Stomach (tissue), 8 donors: ENCODE measurements at regions not wholly inside any gene's neighbourhood (a gene's known extent, or its start where the extent isn't known, plus 50 kb on each side); places are given as distances from the start of the nearest gene placed in this dataset.

Experiments
- DNase-seq, 2 donors: peaks; one replicate each; pipeline versions ENCODE4 v3.0.0 to v3.0.0-alpha.2; 2013 to 2019
- H3K27ac ChIP-seq, 5 donors: fragments of 200-600 bp in 4 of 5; sonication (generic) in 4 of 5; one replicate each; pipeline ENCODE4 v1.5.1; 2013 to 2019; ENCODE audit warnings: mild to moderate bottlenecking in 1 of 5, moderate library complexity in 1 of 5
- H3K27me3 ChIP-seq, 3 donors: fragments of 200-600 bp; sonication (generic); one replicate each; pipeline ENCODE4 v1.5.1; 2017 to 2019; ENCODE audit warnings: mixed run types in 1 of 3
- H3K36me3 ChIP-seq, 4 donors: fragments of 200-600 bp; sonication (generic); 1 replicate in 3 of 4; 2 replicates in 1 of 4; pipeline ENCODE4 v1.5.1; 2016 to 2019
- H3K4me1 ChIP-seq, 4 donors: fragments of 200-600 bp; sonication (generic); one replicate each; pipeline ENCODE4 v1.5.1; 2016 to 2019
- H3K4me3 ChIP-seq, 4 donors: fragments of 200-600 bp; sonication (generic) in 3 of 4; one replicate each; pipeline ENCODE4 v1.5.1; 2016 to 2019; ENCODE audit warnings: mild to moderate bottlenecking in 1 of 4
- H3K9me3 ChIP-seq, 4 donors: fragments of 200-600 bp; sonication (generic); one replicate each; pipeline ENCODE4 v1.5.1; 2016 to 2019
- CTCF ChIP-seq, 7 experiments: fragments of 450-650 bp in 4 of 7; fragments of 200-600 bp in 3 of 7; sonication (generic) in 3 of 7; IDR thresholded peaks; one replicate each; pipeline ENCODE4 v1.5.1; 2016 to 2019; ENCODE audit warnings: antibody characterized with exemption in 7 of 7, control low read depth in 2 of 7, mild to moderate bottlenecking in 1 of 7
- EP300 ChIP-seq: sonication (generic); formaldehyde crosslinking; IDR thresholded peaks from one replicate; pipeline ENCODE4 v1.6.1; 2017; ENCODE audit warnings: antibody characterized with exemption
- POLR2A ChIP-seq, 4 donors: fragments of 450-650 bp; IDR thresholded peaks; one replicate each; pipeline ENCODE4 v1.6.1; 2016; ENCODE audit warnings: antibody characterized with exemption in 4 of 4, control low read depth in 2 of 4, mild to moderate bottlenecking in 1 of 4, moderate library complexity in 1 of 4
- POLR2AphosphoS5 ChIP-seq, 3 donors: sonication (generic); formaldehyde crosslinking; IDR thresholded peaks; one replicate each; pipeline ENCODE4 v1.6.1; 2016; ENCODE audit warnings: antibody characterized with exemption in 3 of 3
- WGBS, 5 donors: extraction: QIAGEN DNeasy Blood & Tissue Kit in 3 of 5; methylation state at CpG; one replicate each; pipeline versions ENCODE4 v1.1.5 to v1.1.7; 2013 to 2018; 5-methylcytosine and 5-hydroxymethylcytosine counted together
- intact Hi-C: fragments of 100-400 bp; cut with DNase I; formaldehyde crosslinking; loops from one replicate; pipeline ENCODE4 v1.15.1; 2023; ENCODE audit warnings: low total_unique reads
- donor health status: healthy with polysubstance abuse.
- donor health status: Bipolar disorder and iron deficiency.
- donor health status: healthy.

GRCh38 chr4:84028340-84028739, 470.8 kb downstream of the NKX6-1 start:
- DNase-seq = no peak
- Histone ChIP-seq H3K4me3 (no peak overlapping the region), H3K4me1 (no peaks in the 10 kb centered on the region), H3K27ac (no peak overlapping the region), H3K27me3 (no peaks in the 10 kb centered on the region), H3K9me3 (no peaks in the 10 kb centered on the region), H3K36me3 (no peaks in the 10 kb centered on the region)
- intact Hi-C loops = no loop called here
- 58 to 79% (median 75%) methylated on average over 2 of the region's 2 CpGs for WGBS, 5 donors
- TF ChIP-seq POLR2A (IDR thresholded peaks at IDR 0.05) (no peak), EP300 (no peak), POLR2AphosphoS5 (IDR thresholded peaks at IDR 0.05) (no peak)

GRCh38 chr4:84024405-84024804, 474.7 kb downstream of the NKX6-1 start:
- H3K36me3 ChIP-seq = no peaks in the 10 kb centered on the region
- H3K9me3 ChIP-seq = no peaks in the 10 kb centered on the region
- intact Hi-C loops = no loop called here
- TF ChIP-seq CTCF (IDR thresholded peaks at IDR 0.05) (no peak), EP300 (no peak), POLR2AphosphoS5 (IDR thresholded peaks at IDR 0.05) (no peak), POLR2A (IDR thresholded peaks at IDR 0.05) (no peak)
- no peak overlapping the region for H3K27ac ChIP-seq
- no peak for DNase-seq
- H3K27me3 ChIP-seq = no peaks in the 10 kb centered on the region
- no peak overlapping the region for H3K4me3 ChIP-seq
- no peaks in the 10 kb centered on the region for H3K4me1 ChIP-seq
- 56 to 74% (median 61%) methylated on average over 2 of the region's 2 CpGs for WGBS, 5 donors

GRCh38 chr4:84022564-84022963, 476.5 kb downstream of the NKX6-1 start:
- Histone ChIP-seq H3K9me3 (no peaks in the 10 kb centered on the region), H3K27me3 (no peaks in the 10 kb centered on the region), H3K4me1 (no peaks in the 10 kb centered on the region), H3K4me3 (no peak overlapping the region), H3K36me3 (no peaks in the 10 kb centered on the region), H3K27ac (no peak overlapping the region)
- 78 to 90% (median 85%) methylated on average over 5 of the region's 5 CpGs for WGBS, 5 donors
- TF ChIP-seq EP300 (no peak), POLR2A (IDR thresholded peaks at IDR 0.05) (no peak), POLR2AphosphoS5 (IDR thresholded peaks at IDR 0.05) (no peak), CTCF (IDR thresholded peaks at IDR 0.05) (no peak)
- intact Hi-C loops = no loop called here
- DNase-seq = no peak

DNA sequence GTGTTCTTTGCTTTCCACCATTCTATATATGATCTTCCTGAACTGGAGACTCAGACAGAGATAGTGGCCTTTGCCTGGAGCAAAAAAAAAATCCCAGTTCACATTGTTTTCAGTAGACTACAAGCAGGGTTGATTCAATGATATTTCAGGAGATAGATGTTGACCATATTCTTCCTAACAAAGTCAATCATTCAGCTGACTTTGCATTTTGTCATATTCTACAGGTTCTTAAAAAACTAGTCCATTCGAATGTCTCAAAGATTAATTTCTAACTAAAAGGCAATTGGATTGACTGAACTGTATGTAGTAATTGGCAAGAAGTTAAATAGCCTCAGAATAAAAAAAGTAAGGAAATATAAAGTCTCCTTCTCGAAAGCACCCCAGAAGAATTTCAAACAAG, 479.5 kb downstream of the NKX6-1 start:
- DNase-seq = no peak
- no peaks in the 10 kb centered on the region for H3K27me3 ChIP-seq
- intact Hi-C loops = no loop called here
- H3K27ac ChIP-seq = no peak overlapping the region
- H3K36me3 ChIP-seq = no peaks in the 10 kb centered on the region
- H3K4me1 ChIP-seq = no peaks in the 10 kb centered on the region
- WGBS, 5 donors = 81 to 90% (median 88%) methylated on average over 2 of the region's 2 CpGs
- no peak overlapping the region for H3K4me3 ChIP-seq
- no peaks in the 10 kb centered on the region for H3K9me3 ChIP-seq
- no peak for TF ChIP-seq CTCF (IDR thresholded peaks at IDR 0.05)
- no peak for TF ChIP-seq POLR2A (IDR thresholded peaks at IDR 0.05)
- TF ChIP-seq EP300 = no peak
- TF ChIP-seq POLR2AphosphoS5 (IDR thresholded peaks at IDR 0.05) = no peak

DNA sequence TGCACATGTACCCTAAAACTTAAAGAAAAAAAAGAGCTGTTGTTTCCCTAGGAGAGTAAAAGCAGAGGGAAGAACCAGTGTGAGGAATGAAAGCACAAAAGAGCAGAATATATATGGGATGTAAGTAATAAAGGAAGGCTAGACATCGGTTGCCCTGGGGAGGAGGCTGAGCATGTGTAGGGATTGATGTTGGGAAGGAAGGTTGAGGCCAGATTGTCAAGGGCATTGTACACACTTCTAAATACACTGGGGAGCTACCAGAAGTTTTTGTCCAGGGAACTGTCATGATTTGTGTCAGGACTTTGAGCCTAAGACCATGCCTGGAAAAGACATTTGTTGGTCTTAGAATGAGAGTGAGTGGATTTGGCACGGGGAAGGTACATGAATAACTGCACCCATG, 467.1 kb downstream of the GPAT3 start:
- no peaks in the 10 kb centered on the region for H3K36me3 ChIP-seq
- H3K9me3 ChIP-seq = no peaks in the 10 kb centered on the region
- no peak for DNase-seq
- no peak overlapping the region for H3K4me3 ChIP-seq
- 82 to 96% (median 91%) methylated on average over 2 of the region's 2 CpGs for WGBS, 5 donors
- no peaks in the 10 kb centered on the region for H3K4me1 ChIP-seq
- TF ChIP-seq CTCF (IDR thresholded peaks at IDR 0.05) (no peak), POLR2AphosphoS5 (IDR thresholded peaks at IDR 0.05) (no peak), POLR2A (IDR thresholded peaks at IDR 0.05) (no peak), EP300 (no peak)
- intact Hi-C loops = no loop called here
- no peak overlapping the region for H3K27ac ChIP-seq
- H3K27me3 ChIP-seq = no peaks in the 10 kb centered on the region
